ENCODE measurements at regions not wholly inside any gene's neighbourhood (a gene's known extent, or its start where the extent isn't known, plus 50 kb on each side); places are given as distances from the start of the nearest gene placed in this dataset.
A peak's percentile ranks its signal among the peaks of the same experiment; 100 is the strongest.

- DNase-seq (ENCODE audit: low read depth in 2 of 2) = no peak
Observed at GRCh38 chr21:35850029-35850428, 210.3 kb downstream of the SETD4 start.

DNA sequence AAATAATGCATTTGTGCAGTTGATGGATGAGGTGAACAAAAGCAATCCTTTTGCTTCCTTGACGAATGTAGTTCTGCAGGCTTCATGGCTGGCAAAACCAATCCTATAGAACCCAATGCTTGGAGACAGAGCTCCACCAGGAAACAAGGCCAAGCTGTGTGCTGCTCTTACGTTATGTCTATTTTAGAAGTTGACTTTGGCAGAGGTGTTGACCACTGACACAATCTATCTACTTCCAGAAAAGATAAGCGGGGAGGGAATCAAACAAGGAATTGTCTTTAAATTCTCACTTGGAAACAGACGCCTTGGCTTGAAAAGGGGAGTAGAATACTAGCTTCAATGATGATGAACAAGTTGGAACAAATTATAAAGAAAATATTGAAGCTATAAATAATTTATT lies 211.2 kb downstream of the SETD4 start:
- no peak for DNase-seq (ENCODE audit: low read depth in 2 of 2)

GRCh38 chr21:35843911-35844667 lies 216.2 kb downstream of the SETD4 start:
- no peak for DNase-seq (ENCODE audit: low read depth in 2 of 2)

DNA sequence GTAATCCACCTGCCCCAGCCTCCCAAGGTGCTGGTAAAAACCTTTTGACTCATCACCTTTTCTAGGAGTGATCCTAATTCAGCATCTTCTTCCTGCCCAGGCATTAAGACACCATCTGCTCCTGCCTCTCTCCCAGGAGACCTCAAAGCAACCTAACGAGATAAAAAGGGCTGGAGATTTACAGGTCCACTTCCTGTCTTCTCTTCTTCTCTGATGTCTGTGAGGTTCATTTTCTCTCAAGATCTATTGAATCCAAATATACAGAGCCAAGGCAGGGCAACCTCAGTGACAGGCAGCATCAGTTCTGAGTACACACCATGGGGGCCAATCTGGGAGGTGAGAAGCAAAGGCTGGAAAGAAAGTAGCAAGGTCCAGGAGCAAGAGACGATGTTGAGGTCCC lies 219.4 kb downstream of the SETD4 start:
- no peak for DNase-seq (ENCODE audit: low read depth in 2 of 2)

DNA sequence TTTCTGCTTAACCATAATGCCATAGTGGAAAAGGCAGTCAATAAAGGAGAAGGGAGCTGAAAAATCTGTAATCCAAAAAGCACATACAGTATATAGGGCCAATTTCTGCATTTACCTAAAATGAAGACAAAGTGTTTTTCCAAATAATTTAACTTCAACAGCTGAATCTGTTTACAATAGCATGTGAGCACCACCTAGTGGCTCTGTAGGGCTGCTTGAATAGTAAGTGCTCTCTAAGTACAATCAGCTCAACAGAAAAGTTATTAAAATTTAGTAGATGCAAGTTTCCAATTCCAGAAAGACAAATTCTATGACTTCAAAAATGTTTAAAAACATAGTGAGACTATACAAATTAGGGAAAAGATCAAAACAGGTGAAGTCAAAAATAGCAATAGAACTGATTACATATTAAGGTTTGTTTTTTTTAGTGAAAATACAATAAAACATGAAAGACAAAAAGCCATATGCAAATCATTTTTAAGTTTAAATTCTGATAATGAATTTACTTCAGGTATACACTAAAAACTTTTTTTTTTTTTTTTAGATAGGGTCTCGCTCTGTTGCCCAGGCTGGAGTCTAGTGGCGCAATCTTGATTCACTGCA lies 220.0 kb downstream of the SETD4 start:
- peak in 1 of 2 donors; percentile 10 for DNase-seq (ENCODE audit: low read depth in 2 of 2)

- no peak for DNase-seq (ENCODE audit: low read depth in 2 of 2)
Observed at GRCh38 chr21:35838987-35839763, 221.2 kb downstream of the SETD4 start.

GRCh38 chr21:35838350-35838749 lies 222.0 kb downstream of the SETD4 start:
- no peak for DNase-seq (ENCODE audit: low read depth in 2 of 2)

DNA sequence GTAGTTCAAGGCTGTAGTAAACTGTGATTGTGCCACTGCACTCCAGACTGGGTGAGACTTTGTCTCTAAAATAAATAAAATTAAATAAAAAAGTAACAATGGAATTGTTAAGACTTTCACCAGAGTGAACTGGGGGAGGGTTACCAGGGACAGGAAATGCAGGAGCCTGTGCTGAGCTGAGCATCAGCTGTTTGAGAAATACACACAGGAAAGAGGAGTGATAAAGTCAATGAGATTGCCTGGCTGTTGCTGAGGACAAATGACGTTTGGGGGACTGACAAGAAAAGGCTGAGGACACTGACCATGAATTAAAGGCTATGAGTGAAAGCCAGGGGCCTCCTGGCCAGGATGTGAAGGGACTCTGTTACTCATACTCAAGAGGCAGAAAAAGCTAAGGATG lies 226.3 kb downstream of the SETD4 start:
- no peak for DNase-seq (ENCODE audit: low read depth in 2 of 2)

GRCh38 chr21:35833388-35833787 lies 226.9 kb downstream of the SETD4 start:
- no peak for DNase-seq (ENCODE audit: low read depth in 2 of 2)

- no peak for DNase-seq (ENCODE audit: low read depth in 2 of 2)
Observed at GRCh38 chr21:35831230-35831629, 229.1 kb downstream of the SETD4 start.

DNA sequence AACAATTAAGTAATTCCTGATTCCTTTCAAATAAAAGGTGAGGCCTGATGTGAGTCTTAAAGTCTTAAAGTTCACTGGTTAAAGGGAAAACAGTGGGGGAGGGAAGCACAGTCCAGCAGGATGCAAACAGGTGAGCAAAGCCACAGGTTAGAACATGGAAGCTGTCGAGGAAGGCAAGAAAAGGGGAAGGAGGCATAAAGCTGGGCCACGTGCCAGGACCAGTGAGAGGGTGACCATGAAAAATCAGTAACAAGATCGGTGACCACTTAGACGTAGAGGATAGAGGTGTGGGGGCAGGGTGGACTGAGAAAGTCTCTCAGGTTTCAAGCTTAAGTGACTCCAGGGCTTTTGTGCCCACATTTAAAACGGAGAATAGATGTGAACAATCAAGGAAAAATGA lies 231.3 kb downstream of the SETD4 start:
- no peak for DNase-seq (ENCODE audit: low read depth in 2 of 2)

DNA sequence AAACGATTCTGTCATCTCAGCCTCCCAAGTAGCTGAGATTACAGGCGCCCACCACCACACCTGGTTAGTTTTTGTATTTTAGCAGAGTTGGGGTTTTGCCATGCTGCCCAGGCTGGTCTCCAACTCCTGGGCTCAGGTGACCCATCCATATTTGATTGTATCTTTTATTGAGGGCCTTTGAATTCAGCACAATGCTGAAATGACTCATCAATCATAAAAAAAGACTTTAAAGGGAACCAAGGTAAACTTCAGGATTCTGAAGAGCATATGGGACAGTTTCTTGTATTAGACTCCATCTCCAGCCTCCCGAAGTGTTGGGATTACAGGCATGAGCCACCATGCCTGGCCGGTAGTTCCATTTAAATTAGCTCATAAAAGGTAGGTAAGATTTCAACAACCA lies 232.2 kb downstream of the SETD4 start:
- DNase-seq (ENCODE audit: low read depth in 2 of 2) = no peak

- no peak for DNase-seq (ENCODE audit: low read depth in 2 of 2)
Observed at GRCh38 chr21:35827004-35827403, 233.3 kb downstream of the SETD4 start.

GRCh38 chr21:35825370-35826353 lies 234.7 kb downstream of the SETD4 start:
- DNase-seq (ENCODE audit: low read depth in 2 of 2) = no peak

DNA sequence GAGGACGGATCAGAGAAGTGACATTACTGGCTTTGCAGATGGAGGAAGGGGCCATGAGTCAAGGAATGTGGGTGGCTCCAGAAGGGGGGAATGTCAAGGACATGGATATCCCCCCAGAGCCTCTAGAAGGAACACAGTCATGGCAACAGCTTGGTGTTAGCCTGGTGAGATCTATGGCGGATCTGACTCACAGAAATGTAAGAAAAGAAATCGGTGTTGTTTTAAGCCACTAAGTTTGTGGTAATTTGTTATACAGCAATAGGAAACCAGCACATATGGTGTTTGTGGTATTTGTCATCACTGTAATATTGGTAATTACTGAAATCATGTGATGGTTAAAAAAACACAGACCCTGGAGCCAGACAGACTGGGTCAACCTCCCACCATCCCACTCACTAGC lies 236.2 kb downstream of the SETD4 start:
- no peak for DNase-seq (ENCODE audit: low read depth in 2 of 2)

- no peak for DNase-seq (ENCODE audit: low read depth in 2 of 2)
Observed at GRCh38 chr21:35819134-35819533, 241.2 kb downstream of the SETD4 start.

GRCh38 chr21:35818597-35818996 lies 241.7 kb downstream of the SETD4 start:
- no peak for DNase-seq (ENCODE audit: low read depth in 2 of 2)

GRCh38 chr21:35814858-35815619 lies 245.3 kb downstream of the SETD4 start:
- DNase-seq (ENCODE audit: low read depth in 2 of 2) = no peak

DNA sequence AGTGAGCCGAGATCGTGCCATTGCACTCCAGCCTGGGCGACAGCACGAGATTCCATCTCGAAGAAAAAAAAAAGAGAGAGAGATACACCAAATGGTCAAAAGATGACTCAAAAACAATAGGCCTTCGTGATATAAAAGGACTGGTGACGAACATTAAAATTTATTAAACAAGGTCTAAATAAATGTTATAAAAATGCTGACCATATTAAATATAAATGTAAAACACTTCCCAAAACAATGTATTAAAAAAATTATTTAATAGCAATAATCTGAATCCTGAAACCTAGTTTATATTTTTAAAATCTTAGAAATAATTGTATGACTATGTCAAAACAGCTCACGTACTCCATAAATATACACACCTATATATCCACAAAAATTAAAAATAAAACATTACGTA lies 247.6 kb downstream of the SETD4 start:
- no peak for DNase-seq (ENCODE audit: low read depth in 2 of 2)

DNA sequence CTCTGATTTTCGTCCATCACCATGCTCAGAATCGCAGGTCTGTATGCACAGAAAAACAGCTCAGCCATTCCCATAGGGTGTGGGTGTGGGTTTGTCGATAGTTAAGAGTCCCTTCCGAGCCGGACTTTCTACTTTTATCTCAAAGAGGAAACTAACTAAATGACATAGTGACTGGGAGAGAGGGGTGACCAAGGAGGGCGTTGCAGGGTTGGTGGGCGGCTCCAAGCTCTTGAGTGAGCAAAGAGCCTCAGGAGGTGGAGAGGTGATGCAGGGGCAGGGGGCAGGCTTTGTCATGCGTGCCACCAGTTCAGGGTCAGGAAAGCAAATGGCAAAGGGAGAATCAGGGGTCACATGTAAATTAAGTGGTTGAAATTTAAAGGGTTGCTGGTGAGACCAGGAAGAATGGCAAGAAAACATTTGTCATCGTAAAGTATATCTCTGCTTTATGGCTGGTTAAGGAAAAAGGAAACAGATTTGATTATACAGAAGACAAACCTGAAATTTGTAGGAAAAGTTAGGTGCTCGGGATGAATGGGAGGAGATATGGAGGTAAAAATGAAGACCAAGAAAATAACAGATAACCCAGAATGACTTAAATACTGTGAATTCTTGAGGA lies 249.0 kb downstream of the SETD4 start:
- DNase-seq (ENCODE audit: low read depth in 2 of 2) = no peak

All from stimulated activated CD8-positive, alpha-beta memory T cell treated with anti-CD3 and anti-CD28 coated beads, Interleukin-7, amount 100 ng/mL, for 1 hour (primary cell).